Endothelial cell (in vitro differentiated cells): ENCODE measurements at regions not wholly inside any gene's neighbourhood (a gene's known extent, or its start where the extent isn't known, plus 50 kb on each side); places are given as distances from the start of the nearest gene placed in this dataset.

Source experiments
- DNase-seq: peaks from one replicate; pipeline ENCODE4 v3.0.0; 2021; ENCODE audit warnings: low spot score
- H3K27ac Mint-ChIP-seq: one replicate; pipeline ENCODE4 v1.8.0; 2021; ENCODE audit warnings: mixed read lengths, inconsistent platforms; ENCODE audit not compliant: unreplicated experiment
- H3K27me3 Mint-ChIP-seq: one replicate; pipeline ENCODE4 v1.8.0; 2021; ENCODE audit warnings: mild to moderate bottlenecking, moderate library complexity, mixed read lengths, inconsistent platforms; ENCODE audit not compliant: unreplicated experiment
- H3K36me3 Mint-ChIP-seq: one replicate; pipeline ENCODE4 v1.8.0; 2021; ENCODE audit warnings: mild to moderate bottlenecking, low read depth, mixed read lengths, inconsistent platforms; ENCODE audit not compliant: unreplicated experiment
- H3K4me1 Mint-ChIP-seq: one replicate; pipeline ENCODE4 v1.8.0; 2021; ENCODE audit warnings: mild to moderate bottlenecking, mixed read lengths, inconsistent platforms; ENCODE audit not compliant: unreplicated experiment
- H3K4me3 Mint-ChIP-seq: one replicate; pipeline ENCODE4 v1.8.0; 2021; ENCODE audit warnings: mild to moderate bottlenecking, mixed read lengths, inconsistent platforms; ENCODE audit not compliant: unreplicated experiment
- H3K9me3 Mint-ChIP-seq: one replicate; pipeline ENCODE4 v1.8.0; 2021; ENCODE audit warnings: mixed read lengths, inconsistent platforms; ENCODE audit not compliant: unreplicated experiment
- CTCF ChIP-seq: fragments of 200-600 bp; sonication (generic); IDR thresholded peaks from one replicate; pipeline ENCODE4 v1.5.0; 2021; ENCODE audit warnings: antibody characterized with exemption; ENCODE audit not compliant: unreplicated experiment

- Mint-ChIP-seq H3K27ac (no peak overlapping the region), H3K4me3 (no peak overlapping the region), H3K27me3 (peaks cover 4% of the 10 kb centered on the region), H3K9me3 (peaks cover 4% of the 10 kb centered on the region), H3K36me3 (peaks cover 14% of the 10 kb centered on the region), H3K4me1 (no peaks in the 10 kb centered on the region)
- no peak for TF ChIP-seq CTCF
- DNase-seq: no peak
Observed at GRCh38 chr4:129903861-129904260, 807.9 kb downstream of the C4orf33 start.

- Mint-ChIP-seq H3K9me3 (peaks cover under 1% of the 10 kb centered on the region), H3K4me3 (no peak overlapping the region), H3K27me3 (peaks cover 4% of the 10 kb centered on the region), H3K36me3 (peaks cover 11% of the 10 kb centered on the region), H3K4me1 (no peaks in the 10 kb centered on the region), H3K27ac (no peak overlapping the region)
- no peak for TF ChIP-seq CTCF
- DNase-seq: no peak
Observed at GRCh38 chr4:129905256-129905655, 809.3 kb downstream of the C4orf33 start.

DNA sequence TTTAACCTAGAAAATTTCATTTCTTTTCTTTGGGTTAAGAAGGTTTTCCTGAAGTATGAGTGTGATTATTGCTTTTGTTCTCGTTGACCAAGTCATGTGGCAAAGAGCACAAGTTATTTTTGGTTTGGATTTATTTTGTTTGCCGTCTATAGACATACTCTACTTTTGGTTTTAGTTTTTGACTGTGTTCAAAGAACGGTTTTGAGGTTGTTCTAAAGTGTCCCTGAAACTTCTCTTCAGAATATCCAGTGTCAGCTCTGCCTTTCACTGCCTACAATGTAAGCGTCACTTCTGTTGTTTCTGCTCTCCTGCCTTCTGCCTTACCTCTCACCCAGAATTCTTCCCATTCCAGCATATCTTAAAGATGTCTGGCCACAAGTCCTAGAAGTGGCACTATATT lies 812.2 kb downstream of the C4orf33 start:
- H3K36me3 Mint-ChIP-seq: no peaks in the 10 kb centered on the region
- no peaks in the 10 kb centered on the region for H3K27me3 Mint-ChIP-seq
- DNase-seq: no peak
- no peak overlapping the region for H3K4me3 Mint-ChIP-seq
- no peaks in the 10 kb centered on the region for H3K4me1 Mint-ChIP-seq
- no peaks in the 10 kb centered on the region for H3K9me3 Mint-ChIP-seq
- H3K27ac Mint-ChIP-seq: no peak overlapping the region
- TF ChIP-seq CTCF: no peak

DNA sequence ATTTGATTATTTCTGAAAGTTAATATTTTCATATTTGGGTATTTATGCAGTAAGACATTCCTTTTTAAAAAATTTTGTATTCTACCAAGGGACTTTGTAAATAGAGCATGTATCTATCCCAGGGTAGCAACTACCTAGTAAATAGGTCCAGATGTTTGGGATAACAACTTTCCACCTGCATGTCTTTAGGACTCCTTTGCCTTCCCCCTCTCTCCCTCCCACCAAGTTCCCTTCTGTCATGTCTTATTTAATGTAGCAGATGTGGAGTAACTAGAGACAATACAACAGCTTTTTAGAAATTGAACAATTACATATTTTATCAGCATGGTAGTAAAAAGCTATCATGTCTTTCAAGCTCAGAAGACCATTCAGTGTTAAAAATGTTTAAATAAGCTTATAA lies 821.0 kb downstream of the C4orf33 start:
- TF ChIP-seq CTCF: no peak
- Mint-ChIP-seq H3K27me3 (no peaks in the 10 kb centered on the region), H3K36me3 (no peaks in the 10 kb centered on the region), H3K27ac (no peak overlapping the region), H3K9me3 (no peaks in the 10 kb centered on the region), H3K4me1 (no peaks in the 10 kb centered on the region), H3K4me3 (no peak overlapping the region)
- no peak for DNase-seq

GRCh38 chr4:129917651-129918050 lies 821.7 kb downstream of the C4orf33 start:
- Mint-ChIP-seq H3K9me3 (no peaks in the 10 kb centered on the region), H3K4me3 (no peak overlapping the region), H3K36me3 (no peaks in the 10 kb centered on the region), H3K4me1 (no peaks in the 10 kb centered on the region), H3K27ac (no peak overlapping the region), H3K27me3 (no peaks in the 10 kb centered on the region)
- DNase-seq: no peak
- TF ChIP-seq CTCF: no peak
